GM12878 (cell line): ENCODE measurements at regions not wholly inside any gene's neighbourhood (a gene's known extent, or its start where the extent isn't known, plus 50 kb on each side); places are given as distances from the start of the nearest gene placed in this dataset.

Experiments used
- EP300 ChIP-seq, 2 experiments: fragments of 150-350 bp in 1 of 2; IDR thresholded peaks; 2 replicates each; pipeline ENCODE4 v1.6.1; 2011 to 2012; ENCODE audit warnings: low read depth in 2 of 2, low read length in 2 of 2, borderline replicate concordance in 1 of 2, improper control_type of control experiment in 1 of 2, inconsistent platforms in 1 of 2; ENCODE audit not compliant: control insufficient read depth in 1 of 2
- ETV6 ChIP-seq, 2 experiments: fragments of 450-650 bp in 1 of 2; IDR thresholded peaks in 1 of 2; conservative IDR thresholded peaks in 1 of 2; 2 replicates each; pipeline ENCODE4 v1.6.1; 2014; ENCODE audit warnings: antibody characterized with exemption in 1 of 2, borderline replicate concordance in 1 of 2, low read depth in 1 of 2, mild to moderate bottlenecking in 1 of 2, moderate library complexity in 1 of 2
- EZH2 ChIP-seq: IDR thresholded peaks from 2 replicates; pipeline ENCODE4 v1.6.1; 2012; ENCODE audit warnings: low read depth, mild to moderate bottlenecking, control low read depth, inconsistent platforms, low read length, borderline replicate concordance; ENCODE audit not compliant: control insufficient read depth
- FOS ChIP-seq: IDR thresholded peaks from 3 replicates; pipeline ENCODE4 v1.6.1; 2011; ENCODE audit warnings: borderline replicate concordance; ENCODE audit not compliant: insufficient read length; ENCODE audit errors: extremely low read depth
- FOXM1 ChIP-seq: IDR thresholded peaks from 2 replicates; pipeline ENCODE4 v1.6.1; 2012; ENCODE audit warnings: low read depth, mild to moderate bottlenecking, inconsistent platforms, low read length, moderate library complexity
- HDGF ChIP-seq: fragments of 450-650 bp; IDR thresholded peaks from 2 replicates; pipeline ENCODE4 v1.6.1; 2016; ENCODE audit warnings: antibody characterized with exemption
- JUND ChIP-seq: IDR thresholded peaks from 2 replicates; pipeline ENCODE4 v1.6.1; 2012; ENCODE audit warnings: low read depth, mild to moderate bottlenecking, low read length, improper control_type of control experiment, moderate library complexity
- MXI1 ChIP-seq: fragments of 150-350 bp; IDR thresholded peaks from 2 replicates; pipeline ENCODE4 v1.6.1; 2011; ENCODE audit warnings: low read depth, mild to moderate bottlenecking, inconsistent platforms, low read length, improper control_type of control experiment
- NBN ChIP-seq: fragments of 450-650 bp; IDR thresholded peaks from 2 replicates; pipeline ENCODE4 v1.6.1; 2016
- NFYB ChIP-seq: IDR thresholded peaks from 2 replicates; pipeline ENCODE4 v1.6.1; 2011; ENCODE audit warnings: low read depth, mild to moderate bottlenecking, low read length, improper control_type of control experiment, moderate library complexity; ENCODE audit not compliant: insufficient read depth
- TF ChIP-seq, protein P1 (sequence below), 3 experiments: IDR thresholded peaks in 2 of 3; conservative IDR thresholded peaks in 1 of 3; 2 replicates each; pipeline ENCODE4 v1.5.1; 2011; ENCODE audit warnings: low read depth in 3 of 3, low read length in 3 of 3, mild to moderate bottlenecking in 3 of 3, control low read depth in 2 of 3, moderate library complexity in 2 of 3, inconsistent platforms in 1 of 3, mixed read lengths in 1 of 3; ENCODE audit not compliant: control insufficient read depth in 2 of 3, insufficient read depth in 1 of 3; ENCODE audit errors: extremely low read depth in 1 of 3
- TF ChIP-seq, protein P2 (sequence below): IDR thresholded peaks from 2 replicates; pipeline ENCODE4 v1.6.1; 2012; ENCODE audit warnings: low read depth, low read length, improper control_type of control experiment

DNA sequence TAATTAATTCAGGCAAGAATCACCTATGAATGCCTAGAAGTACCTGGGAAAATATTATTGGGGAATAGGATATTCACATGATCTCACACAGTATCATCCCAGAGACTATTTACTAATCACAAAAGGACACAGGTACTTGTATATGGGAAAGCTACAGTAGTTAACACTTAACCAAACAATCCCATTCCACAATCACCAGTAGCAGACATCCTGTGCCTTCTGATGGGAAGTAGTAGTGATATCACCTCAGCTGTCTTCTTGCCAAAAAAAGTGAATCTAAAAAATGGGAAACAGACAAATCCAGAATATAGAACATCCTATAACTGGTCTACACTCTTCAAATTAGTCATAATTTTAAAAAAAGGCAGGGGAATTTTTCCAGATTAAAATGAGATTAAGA is 75.6 kb upstream of the CCDC150 start:
- no peak for TF ChIP-seq NBN
- no peak for TF ChIP-seq FOS
- no peak for TF ChIP-seq HDGF
- TF ChIP-seq FOXM1 = no peak
- TF ChIP-seq, protein P1, sequence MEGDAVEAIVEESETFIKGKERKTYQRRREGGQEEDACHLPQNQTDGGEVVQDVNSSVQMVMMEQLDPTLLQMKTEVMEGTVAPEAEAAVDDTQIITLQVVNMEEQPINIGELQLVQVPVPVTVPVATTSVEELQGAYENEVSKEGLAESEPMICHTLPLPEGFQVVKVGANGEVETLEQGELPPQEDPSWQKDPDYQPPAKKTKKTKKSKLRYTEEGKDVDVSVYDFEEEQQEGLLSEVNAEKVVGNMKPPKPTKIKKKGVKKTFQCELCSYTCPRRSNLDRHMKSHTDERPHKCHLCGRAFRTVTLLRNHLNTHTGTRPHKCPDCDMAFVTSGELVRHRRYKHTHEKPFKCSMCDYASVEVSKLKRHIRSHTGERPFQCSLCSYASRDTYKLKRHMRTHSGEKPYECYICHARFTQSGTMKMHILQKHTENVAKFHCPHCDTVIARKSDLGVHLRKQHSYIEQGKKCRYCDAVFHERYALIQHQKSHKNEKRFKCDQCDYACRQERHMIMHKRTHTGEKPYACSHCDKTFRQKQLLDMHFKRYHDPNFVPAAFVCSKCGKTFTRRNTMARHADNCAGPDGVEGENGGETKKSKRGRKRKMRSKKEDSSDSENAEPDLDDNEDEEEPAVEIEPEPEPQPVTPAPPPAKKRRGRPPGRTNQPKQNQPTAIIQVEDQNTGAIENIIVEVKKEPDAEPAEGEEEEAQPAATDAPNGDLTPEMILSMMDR (IDR thresholded peaks at IDR 0.05 in 2 of 3, conservative IDR thresholded peaks at IDR 0.05 in 1 of 3; ENCODE audit: control insufficient read depth in 2 of 3, extremely low read depth in 1 of 3, insufficient read depth in 1 of 3, low read depth in 3 of 3, low read length in 3 of 3) = no peak
- TF ChIP-seq, protein P2, sequence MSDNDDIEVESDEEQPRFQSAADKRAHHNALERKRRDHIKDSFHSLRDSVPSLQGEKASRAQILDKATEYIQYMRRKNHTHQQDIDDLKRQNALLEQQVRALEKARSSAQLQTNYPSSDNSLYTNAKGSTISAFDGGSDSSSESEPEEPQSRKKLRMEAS = no peak
- TF ChIP-seq JUND = no peak
- TF ChIP-seq NFYB = no peak
- no peak for TF ChIP-seq EZH2
- no peak for TF ChIP-seq ETV6 (conservative IDR thresholded peaks at IDR 0.05 in 1 of 2, IDR thresholded peaks at IDR 0.05 in 1 of 2; ENCODE audit: borderline replicate concordance in 1 of 2, low read depth in 1 of 2)
- TF ChIP-seq MXI1 = no peak
- TF ChIP-seq EP300 (IDR thresholded peaks at IDR 0.05; ENCODE audit: borderline replicate concordance in 1 of 2, control insufficient read depth in 1 of 2, low read depth in 2 of 2, low read length in 2 of 2) = no peak
